T-cell (primary cell): ENCODE measurements at regions not wholly inside any gene's neighbourhood (a gene's known extent, or its start where the extent isn't known, plus 50 kb on each side); places are given as distances from the start of the nearest gene placed in this dataset.

Experiments
- ATAC-seq, 4 experiments: fragments of 200-7000 bp in 3 of 4; fragments of 150-1000 bp in 1 of 4; cut with Tn5 transposase; replicated peaks in 1 of 4; 1 replicate in 3 of 4; 2 replicates in 1 of 4; pipeline ENCODE4 v1.10.0; 2021; ENCODE audit warnings: moderate library complexity in 3 of 4, mild to moderate bottlenecking in 2 of 4, moderate number of reproducible peaks in 1 of 4
- CTCF ChIA-PET, 2 donors: fragments of 300-600 bp; sonication (Branson Sonifier 250); formaldehyde crosslinking; loops; one replicate each; lab custom pipeline; 2022; ENCODE audit warnings: antibody characterized with exemption in 2 of 2; lab: Charles Lee
- POLR2A ChIA-PET, 2 donors: fragments of 300-600 bp; sonication (Branson Sonifier 250); formaldehyde crosslinking; loops; one replicate each; lab custom pipeline; 2022; ENCODE audit warnings: antibody characterized with exemption in 2 of 2; lab: Charles Lee
- DNase-seq, 35 experiments: peaks; one replicate each; pipeline versions ENCODE4 v3.0.0 to v3.0.0-alpha.2; 2013 to 2023
- H3K27ac ChIP-seq: one replicate; pipeline ENCODE4 v1.5.1; 2013; ENCODE audit warnings: low read length
- H3K27me3 ChIP-seq, 2 experiments: replicated peaks in 1 of 2; 1 replicate in 1 of 2; 2 replicates in 1 of 2; pipeline versions ENCODE4 v1.6.1 to v1.7.0; 2013; ENCODE audit warnings: low read length in 1 of 2, mixed read lengths in 1 of 2; ENCODE audit not compliant: control insufficient read depth in 2 of 2, insufficient read depth in 2 of 2; ENCODE audit errors: extremely low read depth in 1 of 2
- H3K36me3 ChIP-seq, 2 donors: 1 replicate in 1 of 2; 2 replicates in 1 of 2; pipeline versions ENCODE4 v1.6.1 to v1.7.0; 2013; ENCODE audit warnings: low read length in 1 of 2; ENCODE audit not compliant: control insufficient read depth in 2 of 2, insufficient read depth in 1 of 2; ENCODE audit errors: extremely low read depth in 1 of 2
- H3K4me1 ChIP-seq, 2 experiments: 1 replicate in 1 of 2; 2 replicates in 1 of 2; pipeline versions ENCODE4 v1.6.1 to v1.7.0; 2013; ENCODE audit warnings: low read length in 2 of 2, mixed read lengths in 1 of 2; ENCODE audit not compliant: insufficient read depth in 2 of 2, control insufficient read depth in 1 of 2; ENCODE audit errors: extremely low read depth in 1 of 2
- H3K4me3 ChIP-seq, 2 donors: 1 replicate in 1 of 2; 2 replicates in 1 of 2; pipeline versions ENCODE4 v1.5.1 to v1.7.0; 2013; ENCODE audit warnings: mild to moderate bottlenecking in 2 of 2, low read length in 1 of 2, moderate library complexity in 1 of 2; ENCODE audit not compliant: control insufficient read depth in 1 of 2; ENCODE audit errors: extremely low read depth in 1 of 2
- H3K9me3 ChIP-seq: 2 replicates; pipeline ENCODE4 v1.7.0; 2013
- H3K27ac Mint-ChIP-seq, 2 donors: one replicate each; pipeline ENCODE4 v1.8.0; 2020 to 2021; ENCODE audit warnings: mild to moderate bottlenecking in 2 of 2, mixed read lengths in 2 of 2
- H3K27me3 Mint-ChIP-seq, 2 donors: one replicate each; pipeline ENCODE4 v1.8.0; 2021 to 2022; ENCODE audit warnings: mixed read lengths in 2 of 2
- H3K36me3 Mint-ChIP-seq: one replicate; pipeline ENCODE4 v1.8.0; 2021; ENCODE audit warnings: mixed read lengths
- H3K4me1 Mint-ChIP-seq, 3 donors: one replicate each; pipeline ENCODE4 v1.8.0; 2020 to 2022; ENCODE audit warnings: mixed read lengths in 3 of 3, mild to moderate bottlenecking in 1 of 3
- H3K4me3 Mint-ChIP-seq, 3 donors: one replicate each; pipeline ENCODE4 v1.8.0; 2020 to 2022; ENCODE audit warnings: mild to moderate bottlenecking in 3 of 3, mixed read lengths in 3 of 3, moderate library complexity in 3 of 3
- H3K9me3 Mint-ChIP-seq, 3 donors: one replicate each; pipeline ENCODE4 v1.8.0; 2020 to 2022; ENCODE audit warnings: mixed read lengths in 3 of 3
- WGBS: methylation state at CpG from one replicate; pipeline ENCODE4 v1.1.5; 2013; ENCODE audit warnings: missing lambda C conversion rate; ENCODE audit not compliant: insufficient coverage; 5-methylcytosine and 5-hydroxymethylcytosine counted together

GRCh38 chr20:11795071-11795615 lies 122.5 kb upstream of the BTBD3 start:
- WGBS, result 82% methylated on average over 2 of the region's 8 CpGs
- Mint-ChIP-seq H3K4me3 (no peak overlapping the region), H3K9me3 (peaks cover 2 to 11% (median 9%) of the 10 kb centered on the region in 3 donors), H3K27ac (no peak overlapping the region), H3K4me1 (no peaks in the 10 kb centered on the region), H3K27me3 (no peaks in the 10 kb centered on the region), H3K36me3 (no peaks in the 10 kb centered on the region)
- no peak overlapping the region for H3K4me3 ChIP-seq
- no peaks in the 10 kb centered on the region for H3K9me3 ChIP-seq
- H3K4me1 ChIP-seq, result no peaks in the 10 kb centered on the region
- no peaks in the 10 kb centered on the region for H3K27me3 ChIP-seq
- ChIA-PET POLR2A (interaction anchor here in 1 of 2 donors (0.6 kb wide), 1 partner anchor 632 kb away, joined by 3 read pairs; no protein-coding TSS in a partner anchor), CTCF (no interaction called here)
- DNase-seq (no peak), ATAC-seq (no peak)
- H3K27ac ChIP-seq, result no peak overlapping the region
- no peaks in the 10 kb centered on the region for H3K36me3 ChIP-seq

GRCh38 chr20:11796026-11796425 lies 121.7 kb upstream of the BTBD3 start:
- DNase-seq (no peak), ATAC-seq (no peak)
- no peaks in the 10 kb centered on the region for H3K9me3 ChIP-seq
- no peak overlapping the region for H3K27ac Mint-ChIP-seq
- H3K36me3 ChIP-seq, result no peaks in the 10 kb centered on the region
- no peaks in the 10 kb centered on the region for H3K27me3 ChIP-seq
- H3K4me1 ChIP-seq, result no peaks in the 10 kb centered on the region
- no peak overlapping the region for H3K4me3 Mint-ChIP-seq
- no peak overlapping the region for H3K27ac ChIP-seq
- H3K9me3 Mint-ChIP-seq, result peaks cover 2 to 11% (median 9%) of the 10 kb centered on the region in 3 donors
- H3K4me3 ChIP-seq, result no peak overlapping the region
- WGBS, result 35% methylated on average over 3 of the region's 4 CpGs
- no peaks in the 10 kb centered on the region for H3K36me3 Mint-ChIP-seq
- ChIA-PET POLR2A (no interaction called here), CTCF (no interaction called here)
- H3K4me1 Mint-ChIP-seq, result no peaks in the 10 kb centered on the region
- H3K27me3 Mint-ChIP-seq, result no peaks in the 10 kb centered on the region

GRCh38 chr20:11797156-11797555 lies 120.5 kb upstream of the BTBD3 start:
- H3K4me3 Mint-ChIP-seq, result no peak overlapping the region
- H3K27ac Mint-ChIP-seq, result no peak overlapping the region
- ChIA-PET CTCF (no interaction called here), POLR2A (no interaction called here)
- Histone ChIP-seq H3K27me3 (no peaks in the 10 kb centered on the region), H3K4me3 (no peak overlapping the region), H3K4me1 (no peaks in the 10 kb centered on the region), H3K27ac (no peak overlapping the region), H3K9me3 (no peaks in the 10 kb centered on the region), H3K36me3 (no peaks in the 10 kb centered on the region)
- peaks cover 2 to 10% (median 9%) of the 10 kb centered on the region in 3 donors for H3K9me3 Mint-ChIP-seq
- no peaks in the 10 kb centered on the region for H3K27me3 Mint-ChIP-seq
- no peaks in the 10 kb centered on the region for H3K4me1 Mint-ChIP-seq
- H3K36me3 Mint-ChIP-seq, result no peaks in the 10 kb centered on the region
- ATAC-seq (no peak), DNase-seq (no peak)

GRCh38 chr20:11799281-11799684 lies 118.4 kb upstream of the BTBD3 start:
- Mint-ChIP-seq H3K36me3 (no peaks in the 10 kb centered on the region), H3K27me3 (no peaks in the 10 kb centered on the region), H3K27ac (no peak overlapping the region), H3K9me3 (peaks cover 2 to 6% (median 5%) of the 10 kb centered on the region in 3 donors), H3K4me1 (no peaks in the 10 kb centered on the region), H3K4me3 (no peak overlapping the region)
- ChIA-PET POLR2A (interaction anchor here in 1 of 2 donors (0.6 kb wide), 1 partner anchor 16 kb away, joined by 3 read pairs; no protein-coding TSS in a partner anchor), CTCF (no interaction called here)
- Histone ChIP-seq H3K27ac (no peak overlapping the region), H3K4me3 (no peak overlapping the region), H3K36me3 (no peaks in the 10 kb centered on the region), H3K27me3 (no peaks in the 10 kb centered on the region), H3K4me1 (no peaks in the 10 kb centered on the region), H3K9me3 (no peaks in the 10 kb centered on the region)
- ATAC-seq (no peak), DNase-seq (no peak)
- WGBS, result 50% methylated on average over 1 of the region's 2 CpGs

GRCh38 chr20:11807054-11808048 lies 110.3 kb upstream of the BTBD3 start:
- Histone ChIP-seq H3K36me3 (no peaks in the 10 kb centered on the region), H3K4me1 (no peaks in the 10 kb centered on the region), H3K27ac (no peak overlapping the region), H3K9me3 (no peaks in the 10 kb centered on the region), H3K27me3 (no peaks in the 10 kb centered on the region), H3K4me3 (no peak overlapping the region)
- H3K27me3 Mint-ChIP-seq, result no peaks in the 10 kb centered on the region
- H3K9me3 Mint-ChIP-seq, result peaks cover 0 to 3% (median 0%) of the 10 kb centered on the region in 3 donors
- no peaks in the 10 kb centered on the region for H3K4me1 Mint-ChIP-seq
- WGBS, result 30% methylated on average over 2 of the region's 4 CpGs
- ChIA-PET POLR2A (no interaction called here), CTCF (no interaction called here)
- ATAC-seq (no peak), DNase-seq (no peak)
- H3K36me3 Mint-ChIP-seq, result no peaks in the 10 kb centered on the region
- no peak overlapping the region for H3K4me3 Mint-ChIP-seq
- H3K27ac Mint-ChIP-seq, result no peak overlapping the region

GRCh38 chr20:11808841-11809240 lies 108.9 kb upstream of the BTBD3 start:
- no peak for DNase-seq
- Histone ChIP-seq H3K9me3 (no peaks in the 10 kb centered on the region), H3K36me3 (no peaks in the 10 kb centered on the region), H3K4me3 (no peak overlapping the region), H3K27ac (no peak overlapping the region), H3K4me1 (no peaks in the 10 kb centered on the region), H3K27me3 (no peaks in the 10 kb centered on the region)
- Mint-ChIP-seq H3K27me3 (no peaks in the 10 kb centered on the region), H3K27ac (no peak overlapping the region), H3K9me3 (peaks cover 0 to 3% (median 0%) of the 10 kb centered on the region in 3 donors), H3K4me3 (no peak overlapping the region), H3K4me1 (no peaks in the 10 kb centered on the region), H3K36me3 (no peaks in the 10 kb centered on the region)
- CTCF ChIA-PET, result no interaction called here
- no peak for ATAC-seq
- POLR2A ChIA-PET, result no interaction called here
- no CpG with 5 or more reads among the region's 5 CpGs for WGBS
